Endodermal cell (in vitro differentiated cells): ENCODE measurements at regions not wholly inside any gene's neighbourhood (a gene's known extent, or its start where the extent isn't known, plus 50 kb on each side); places are given as distances from the start of the nearest gene placed in this dataset.

Source experiments
- DNase-seq: peaks from one replicate; pipeline ENCODE4 v3.0.0-alpha.2; 2017
- H3K27ac ChIP-seq: 2 replicates; pipeline ENCODE4 v1.5.1; 2013; ENCODE audit warnings: mild to moderate bottlenecking, low read depth, low read length, moderate library complexity
- H3K27me3 ChIP-seq: 2 replicates; pipeline ENCODE4 v1.6.1; 2013; ENCODE audit warnings: mild to moderate bottlenecking, low read length, moderate library complexity; ENCODE audit not compliant: insufficient read depth, control insufficient read depth, poor library complexity, severe bottlenecking
- H3K36me3 ChIP-seq: 2 replicates; pipeline ENCODE4 v1.7.0; 2013; ENCODE audit warnings: mild to moderate bottlenecking, low read length, moderate library complexity; ENCODE audit not compliant: control insufficient read depth, insufficient read depth
- H3K4me1 ChIP-seq: one replicate; pipeline ENCODE4 v1.7.0; 2013; ENCODE audit warnings: low read length; ENCODE audit not compliant: control insufficient read depth, insufficient read depth
- H3K4me3 ChIP-seq: 2 replicates; pipeline ENCODE4 v1.5.1; 2013; ENCODE audit warnings: mild to moderate bottlenecking, low read length, moderate library complexity
- H3K9ac ChIP-seq: 2 replicates; pipeline ENCODE4 v1.6.1; 2013; ENCODE audit warnings: mild to moderate bottlenecking, low read length, moderate library complexity; ENCODE audit not compliant: poor library complexity, severe bottlenecking; ENCODE audit errors: extremely low read depth
- H3K9me3 ChIP-seq: 2 replicates; pipeline ENCODE4 v1.6.1; 2013; ENCODE audit warnings: mild to moderate bottlenecking, low read length, moderate library complexity; ENCODE audit not compliant: control insufficient read depth
- H3K27ac Mint-ChIP-seq: 2 replicates; pipeline ENCODE4 v1.8.0; 2020; ENCODE audit warnings: mixed read lengths
- H3K27me3 Mint-ChIP-seq: 2 replicates; pipeline ENCODE4 v1.8.0; 2021; ENCODE audit warnings: mild to moderate bottlenecking, mixed read lengths; ENCODE audit not compliant: insufficient read depth
- H3K36me3 Mint-ChIP-seq: 2 replicates; pipeline ENCODE4 v1.8.0; 2020; ENCODE audit warnings: low read depth, mixed read lengths
- H3K4me1 Mint-ChIP-seq: 2 replicates; pipeline ENCODE4 v1.8.0; 2020; ENCODE audit warnings: mixed read lengths
- H3K4me3 Mint-ChIP-seq: 2 replicates; pipeline ENCODE4 v1.8.0; 2020; ENCODE audit warnings: mild to moderate bottlenecking, moderate library complexity, mixed read lengths
- H3K9me3 Mint-ChIP-seq: 2 replicates; pipeline ENCODE4 v1.8.0; 2020; ENCODE audit warnings: mild to moderate bottlenecking, mixed read lengths
- WGBS, 2 experiments: methylation state at CpG; one replicate each; pipeline versions ENCODE4 v1.1.5 to v1.1.7; 2013; ENCODE audit warnings: missing lambda C conversion rate in 2 of 2, mixed read lengths in 1 of 2; ENCODE audit not compliant: insufficient coverage in 1 of 2, insufficient read length in 1 of 2; 5-methylcytosine and 5-hydroxymethylcytosine counted together
- TF ChIP-seq, protein P1 (sequence below): fragments of 200-600 bp; sonication (generic); conservative IDR thresholded peaks from 2 replicates; pipeline ENCODE4 v1.5.0; 2021; ENCODE audit warnings: antibody characterized with exemption, mild to moderate bottlenecking

DNA sequence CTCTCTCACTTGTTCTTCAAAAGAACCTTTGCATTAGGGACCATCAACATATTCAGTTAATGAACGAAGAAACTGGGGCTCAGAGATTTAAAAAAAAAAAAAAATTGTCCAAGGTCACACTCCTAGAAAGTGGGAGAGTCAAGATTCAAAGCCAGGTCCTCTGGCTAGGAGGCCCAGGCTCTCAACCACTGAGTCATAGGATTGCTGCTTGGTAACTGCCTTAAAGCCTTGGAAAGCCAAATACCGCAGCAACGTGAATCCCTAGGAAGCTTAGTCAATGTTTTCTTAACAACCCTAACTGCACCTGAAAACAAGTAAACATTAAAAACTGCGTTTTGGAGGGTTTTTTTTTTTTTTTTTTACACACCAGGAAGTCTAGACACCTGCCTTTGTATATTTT lies 156.8 kb downstream of the WNT5A start:
- WGBS, 2 experiments: 48 to 80% methylated on average over 1 to 4 of the region's 4 CpGs
- Histone ChIP-seq H3K36me3 (no peaks in the 10 kb centered on the region), H3K27ac (no peak overlapping the region), H3K9ac (no peak overlapping the region), H3K4me1 (no peaks in the 10 kb centered on the region), H3K9me3 (no peaks in the 10 kb centered on the region), H3K4me3 (no peak overlapping the region), H3K27me3 (no peaks in the 10 kb centered on the region)
- Mint-ChIP-seq H3K4me1 (peaks cover 2% of the 10 kb centered on the region), H3K9me3 (no peaks in the 10 kb centered on the region), H3K4me3 (no peak overlapping the region), H3K27me3 (no peaks in the 10 kb centered on the region), H3K27ac (no peak overlapping the region), H3K36me3 (no peaks in the 10 kb centered on the region)
- DNase-seq: no peak
- TF ChIP-seq, protein P1, sequence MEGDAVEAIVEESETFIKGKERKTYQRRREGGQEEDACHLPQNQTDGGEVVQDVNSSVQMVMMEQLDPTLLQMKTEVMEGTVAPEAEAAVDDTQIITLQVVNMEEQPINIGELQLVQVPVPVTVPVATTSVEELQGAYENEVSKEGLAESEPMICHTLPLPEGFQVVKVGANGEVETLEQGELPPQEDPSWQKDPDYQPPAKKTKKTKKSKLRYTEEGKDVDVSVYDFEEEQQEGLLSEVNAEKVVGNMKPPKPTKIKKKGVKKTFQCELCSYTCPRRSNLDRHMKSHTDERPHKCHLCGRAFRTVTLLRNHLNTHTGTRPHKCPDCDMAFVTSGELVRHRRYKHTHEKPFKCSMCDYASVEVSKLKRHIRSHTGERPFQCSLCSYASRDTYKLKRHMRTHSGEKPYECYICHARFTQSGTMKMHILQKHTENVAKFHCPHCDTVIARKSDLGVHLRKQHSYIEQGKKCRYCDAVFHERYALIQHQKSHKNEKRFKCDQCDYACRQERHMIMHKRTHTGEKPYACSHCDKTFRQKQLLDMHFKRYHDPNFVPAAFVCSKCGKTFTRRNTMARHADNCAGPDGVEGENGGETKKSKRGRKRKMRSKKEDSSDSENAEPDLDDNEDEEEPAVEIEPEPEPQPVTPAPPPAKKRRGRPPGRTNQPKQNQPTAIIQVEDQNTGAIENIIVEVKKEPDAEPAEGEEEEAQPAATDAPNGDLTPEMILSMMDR: no peak

DNA sequence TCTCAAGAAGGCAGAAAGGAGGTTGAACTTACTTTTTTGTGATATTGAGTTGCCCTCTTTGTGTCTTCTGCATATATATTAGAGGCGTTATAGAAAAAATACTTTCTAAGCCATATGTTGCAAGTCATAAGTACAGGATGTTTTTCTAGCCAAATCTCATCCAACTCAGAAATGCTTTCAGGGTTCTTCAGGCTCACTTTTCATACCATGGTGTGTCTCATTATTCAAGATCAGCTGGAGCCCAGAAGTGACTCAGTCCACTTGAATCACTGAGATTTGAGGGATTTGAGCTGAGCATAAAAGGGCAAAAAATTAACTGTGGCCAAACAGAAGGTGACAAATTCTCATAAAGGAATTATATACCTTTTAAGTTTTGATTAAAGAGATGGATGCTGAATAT lies 157.3 kb downstream of the WNT5A start:
- H3K27me3 ChIP-seq: no peaks in the 10 kb centered on the region
- Mint-ChIP-seq H3K9me3 (no peaks in the 10 kb centered on the region), H3K27ac (no peak overlapping the region), H3K4me3 (no peak overlapping the region), H3K27me3 (no peaks in the 10 kb centered on the region), H3K36me3 (no peaks in the 10 kb centered on the region), H3K4me1 (peaks cover 2% of the 10 kb centered on the region)
- H3K4me3 ChIP-seq: no peak overlapping the region
- no peaks in the 10 kb centered on the region for H3K36me3 ChIP-seq
- TF ChIP-seq, protein P1: no peak
- no peak overlapping the region for H3K9ac ChIP-seq
- no peak for DNase-seq
- H3K4me1 ChIP-seq: no peaks in the 10 kb centered on the region
- WGBS, 2 experiments: 94% methylated on average over 1 of the region's 1 CpG; no CpG with 5 or more reads in 1 of the 2 experiments
- H3K9me3 ChIP-seq: no peaks in the 10 kb centered on the region
- no peak overlapping the region for H3K27ac ChIP-seq

DNA sequence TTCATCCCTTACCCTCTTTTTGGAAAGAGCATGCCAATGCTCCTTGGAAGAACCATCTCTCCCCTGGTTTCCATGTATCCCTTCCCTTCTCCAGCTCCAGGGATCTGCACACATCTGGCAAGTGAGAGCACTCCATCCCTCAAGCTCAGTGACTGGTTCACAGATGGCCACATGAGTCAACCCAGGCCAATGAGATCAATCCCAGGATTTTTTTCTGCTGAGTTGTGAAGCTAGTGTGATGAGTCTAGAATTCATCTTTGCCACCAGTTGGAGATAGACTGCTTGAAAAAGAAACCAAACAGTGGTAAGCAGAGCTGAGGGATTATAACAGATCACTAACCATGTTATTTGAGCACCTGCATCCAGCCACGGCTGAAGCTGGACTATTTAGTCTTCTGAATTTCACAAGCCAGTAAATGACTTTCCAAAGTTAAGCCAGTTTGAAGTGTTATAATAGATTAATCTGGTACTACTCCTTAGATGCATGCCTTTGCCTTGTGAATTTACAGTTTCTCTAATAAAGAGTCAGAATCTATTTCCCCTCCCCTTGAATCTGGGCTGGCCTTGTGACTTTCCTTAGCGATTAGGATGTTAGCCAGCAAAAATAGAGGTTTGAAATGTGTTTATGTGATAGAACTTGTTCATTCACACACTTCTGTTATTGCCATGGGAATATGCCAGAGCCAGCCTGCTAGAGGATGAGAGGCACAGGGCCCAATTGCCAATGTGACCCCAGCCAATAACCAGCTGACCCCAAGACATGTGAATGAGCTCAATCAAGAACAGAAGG lies 159.8 kb downstream of the WNT5A start:
- Mint-ChIP-seq H3K36me3 (no peaks in the 10 kb centered on the region), H3K4me3 (no peak overlapping the region), H3K27me3 (no peaks in the 10 kb centered on the region), H3K27ac (no peak overlapping the region), H3K9me3 (no peaks in the 10 kb centered on the region), H3K4me1 (peaks cover 2% of the 10 kb centered on the region)
- Histone ChIP-seq H3K4me1 (no peaks in the 10 kb centered on the region), H3K9ac (no peak overlapping the region), H3K4me3 (no peak overlapping the region), H3K27me3 (no peaks in the 10 kb centered on the region), H3K9me3 (no peaks in the 10 kb centered on the region), H3K36me3 (no peaks in the 10 kb centered on the region), H3K27ac (no peak overlapping the region)
- WGBS, 2 experiments: 96% methylated on average over 2 of the region's 2 CpGs; no CpG with 5 or more reads in 1 of the 2 experiments
- no peak for DNase-seq
- TF ChIP-seq, protein P1: no peak
